Caco-2 (cell line): ENCODE measurements at regions not wholly inside any gene's neighbourhood (a gene's known extent, or its start where the extent isn't known, plus 50 kb on each side); places are given as distances from the start of the nearest gene placed in this dataset.

ENCODE experiments used
- BruUV-seq: library from RNA; stranded (reverse); fragments of 400-500 nt; replicated peaks from 2 replicates; lab custom pipeline; 2021; lab: Mats Ljungman, UMichigan
- CTCF ChIA-PET: fragments of 300-600 bp; sonication (Branson Sonifier 250); formaldehyde crosslinking; loops from one replicate; lab custom pipeline; 2022; ENCODE audit warnings: antibody characterized with exemption; lab: Charles Lee
- POLR2A ChIA-PET: fragments of 300-600 bp; sonication (Branson Sonifier 250); formaldehyde crosslinking; loops from one replicate; lab custom pipeline; 2022; ENCODE audit warnings: antibody characterized with exemption; lab: Charles Lee
- DNase-seq, 2 experiments: peaks; one replicate each; pipeline versions ENCODE4 v3.0.0 to v3.0.0-alpha.2; 2020 to 2022
- H3K27me3 ChIP-seq: replicated peaks from 2 replicates; pipeline ENCODE4 v1.6.0; 2011; ENCODE audit warnings: low read length; ENCODE audit not compliant: control insufficient read depth, insufficient read depth
- H3K36me3 ChIP-seq: 2 replicates; pipeline ENCODE4 v1.5.1; 2011; ENCODE audit warnings: low read length; ENCODE audit not compliant: control insufficient read depth, insufficient read depth
- H3K4me1 ChIP-seq: fragments of 250-450 bp; sonication (Bioruptor Pico); 2 replicates; pipeline ENCODE4 v1.5.1; 2020; ENCODE audit warnings: mild to moderate bottlenecking
- H3K4me3 ChIP-seq: 2 replicates; pipeline ENCODE4 v1.5.1; 2011; ENCODE audit warnings: low read depth, mild to moderate bottlenecking, control low read depth, low read length
- H3K9me3 ChIP-seq: fragments of 250-450 bp; sonication (Bioruptor Pico); 2 replicates; pipeline ENCODE4 v1.5.1; 2020; ENCODE audit warnings: mild to moderate bottlenecking, moderate library complexity
- H3K27ac Mint-ChIP-seq: one replicate; pipeline ENCODE4 v1.8.0; 2022; ENCODE audit warnings: mixed read lengths; ENCODE audit not compliant: unreplicated experiment
- H3K27me3 Mint-ChIP-seq: one replicate; pipeline ENCODE4 v1.8.0; 2022; ENCODE audit warnings: mixed read lengths; ENCODE audit not compliant: insufficient read depth, unreplicated experiment
- H3K36me3 Mint-ChIP-seq: one replicate; pipeline ENCODE4 v1.8.0; 2022; ENCODE audit warnings: mild to moderate bottlenecking, mixed read lengths; ENCODE audit not compliant: insufficient read depth, unreplicated experiment
- H3K4me1 Mint-ChIP-seq: one replicate; pipeline ENCODE4 v1.8.0; 2022; ENCODE audit warnings: low read depth, mixed read lengths; ENCODE audit not compliant: unreplicated experiment
- H3K4me3 Mint-ChIP-seq: one replicate; pipeline ENCODE4 v1.8.0; 2022; ENCODE audit warnings: mild to moderate bottlenecking, moderate library complexity, mixed read lengths; ENCODE audit not compliant: unreplicated experiment
- H3K9me3 Mint-ChIP-seq: one replicate; pipeline ENCODE4 v1.8.0; 2022; ENCODE audit warnings: mixed read lengths; ENCODE audit not compliant: unreplicated experiment
- intact Hi-C: fragments of 100-400 bp; cut with micrococcal nuclease; formaldehyde crosslinking; loops from one replicate; pipeline ENCODE4 v1.10.0; 2022; ENCODE audit not compliant: unreplicated experiment
- TF ChIP-seq, protein P1 (sequence below), 2 experiments: fragments of 200-600 bp in 1 of 2; IDR thresholded peaks; 1 replicate in 1 of 2; 2 replicates in 1 of 2; pipeline versions ENCODE4 v1.5.1 to v1.8.0; 2011 to 2022; ENCODE audit warnings: antibody characterized with exemption in 1 of 2, control low read depth in 1 of 2, inconsistent platforms in 1 of 2, low read depth in 1 of 2, low read length in 1 of 2, mild to moderate bottlenecking in 1 of 2, moderate library complexity in 1 of 2; ENCODE audit not compliant: insufficient read depth in 1 of 2, severe bottlenecking in 1 of 2, unreplicated experiment in 1 of 2

DNA sequence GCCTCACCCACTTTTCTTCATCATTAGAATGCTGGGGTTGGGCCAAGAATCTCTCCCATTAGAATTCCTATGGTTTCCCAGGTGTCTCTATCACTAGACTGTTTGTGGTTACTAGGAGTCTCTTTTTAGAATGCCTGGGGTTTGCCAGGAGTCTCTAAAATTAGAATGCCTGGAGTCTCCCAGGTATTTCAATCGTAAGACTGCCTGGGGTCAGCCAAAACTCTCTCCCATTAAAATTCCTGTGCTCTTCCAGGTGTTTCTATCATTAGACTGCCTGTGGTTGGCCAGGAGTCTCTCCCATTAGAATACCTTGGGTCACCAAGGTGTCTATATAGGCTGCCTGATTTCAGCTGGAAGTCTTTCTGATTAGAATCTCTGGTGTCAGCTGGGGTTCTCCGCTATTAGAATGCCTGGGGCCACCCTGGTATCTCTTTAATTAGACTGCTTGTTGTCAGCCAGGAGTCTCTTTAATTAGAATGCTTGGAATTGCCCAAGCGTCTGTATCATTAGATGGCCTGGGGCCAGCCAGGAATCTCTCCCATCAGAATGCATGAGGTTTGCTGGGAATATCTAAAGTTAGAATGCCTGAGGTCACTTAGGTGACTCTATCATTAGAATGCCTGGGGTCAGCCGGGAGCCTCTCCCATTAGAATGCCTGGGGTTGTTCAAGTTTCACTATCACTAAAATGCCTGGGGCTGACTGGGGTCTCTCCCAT is 1479.2 kb downstream of the UQCRFS1 start:
- intact Hi-C loops, result no loop called here
- peaks cover 43% of the 10 kb centered on the region for H3K9me3 Mint-ChIP-seq

DNA sequence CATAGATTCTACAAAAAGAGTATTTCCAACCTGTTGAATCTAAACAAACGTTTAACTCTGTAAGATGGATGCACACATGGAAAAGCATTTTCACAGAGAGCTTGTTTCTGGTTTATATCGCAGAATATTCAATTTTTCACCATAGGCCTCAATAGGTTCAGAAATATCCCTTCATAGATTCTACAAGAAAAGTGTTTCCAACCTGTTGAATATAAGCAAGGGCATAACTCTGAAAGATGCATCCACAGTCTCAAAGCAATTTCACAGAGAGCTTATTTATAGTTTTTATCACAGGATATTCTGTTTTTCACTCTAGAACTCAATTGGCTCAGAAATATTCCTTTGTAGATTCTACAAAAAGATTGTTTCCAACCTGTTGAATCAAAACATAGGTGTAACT is 1483.6 kb downstream of the UQCRFS1 start:
- Mint-ChIP-seq H3K36me3 (no peaks in the 10 kb centered on the region), H3K9me3 (peaks cover 8% of the 10 kb centered on the region), H3K4me1 (no peaks in the 10 kb centered on the region), H3K27ac (no peak overlapping the region), H3K4me3 (no peak overlapping the region), H3K27me3 (no peaks in the 10 kb centered on the region)
- H3K9me3 ChIP-seq, result 0 out of 2 replicates have a peak, but pooled peaks cover 8% of the 10 kb centered on the region
- H3K36me3 ChIP-seq, result no peaks in the 10 kb centered on the region
- no peaks in the 10 kb centered on the region for H3K27me3 ChIP-seq
- TF ChIP-seq, protein P1, sequence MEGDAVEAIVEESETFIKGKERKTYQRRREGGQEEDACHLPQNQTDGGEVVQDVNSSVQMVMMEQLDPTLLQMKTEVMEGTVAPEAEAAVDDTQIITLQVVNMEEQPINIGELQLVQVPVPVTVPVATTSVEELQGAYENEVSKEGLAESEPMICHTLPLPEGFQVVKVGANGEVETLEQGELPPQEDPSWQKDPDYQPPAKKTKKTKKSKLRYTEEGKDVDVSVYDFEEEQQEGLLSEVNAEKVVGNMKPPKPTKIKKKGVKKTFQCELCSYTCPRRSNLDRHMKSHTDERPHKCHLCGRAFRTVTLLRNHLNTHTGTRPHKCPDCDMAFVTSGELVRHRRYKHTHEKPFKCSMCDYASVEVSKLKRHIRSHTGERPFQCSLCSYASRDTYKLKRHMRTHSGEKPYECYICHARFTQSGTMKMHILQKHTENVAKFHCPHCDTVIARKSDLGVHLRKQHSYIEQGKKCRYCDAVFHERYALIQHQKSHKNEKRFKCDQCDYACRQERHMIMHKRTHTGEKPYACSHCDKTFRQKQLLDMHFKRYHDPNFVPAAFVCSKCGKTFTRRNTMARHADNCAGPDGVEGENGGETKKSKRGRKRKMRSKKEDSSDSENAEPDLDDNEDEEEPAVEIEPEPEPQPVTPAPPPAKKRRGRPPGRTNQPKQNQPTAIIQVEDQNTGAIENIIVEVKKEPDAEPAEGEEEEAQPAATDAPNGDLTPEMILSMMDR (IDR thresholded peaks at IDR 0.05; ENCODE audit: insufficient read depth in 1 of 2, low read depth in 1 of 2, low read length in 1 of 2, severe bottlenecking in 1 of 2, unreplicated experiment in 1 of 2), result no peak
- CTCF ChIA-PET, result no interaction called here
- H3K4me3 ChIP-seq, result no peak overlapping the region
- no peaks in the 10 kb centered on the region for H3K4me1 ChIP-seq
- POLR2A ChIA-PET, result no interaction called here
- DNase-seq, result no peak
- intact Hi-C loops, result no loop called here
- BruUV-seq, result no TSS peak

More for the DNA sequence above, 1479.2 kb downstream of the UQCRFS1 start:
- POLR2A ChIA-PET, result no interaction called here
- H3K9me3 ChIP-seq, result 0 out of 2 replicates have a peak, but pooled peaks cover 5% of the 10 kb centered on the region
- H3K4me1 ChIP-seq, result no peaks in the 10 kb centered on the region
- no peak overlapping the region for H3K4me3 ChIP-seq
- CTCF ChIA-PET, result no interaction called here
- no peaks in the 10 kb centered on the region for H3K27me3 Mint-ChIP-seq
- DNase-seq, result no peak
- BruUV-seq, result no TSS peak
- H3K4me1 Mint-ChIP-seq, result no peaks in the 10 kb centered on the region
- no peak overlapping the region for H3K27ac Mint-ChIP-seq
- no peak overlapping the region for H3K4me3 Mint-ChIP-seq
- H3K27me3 ChIP-seq, result no peaks in the 10 kb centered on the region
- H3K36me3 Mint-ChIP-seq, result no peaks in the 10 kb centered on the region
- TF ChIP-seq, protein P1 (IDR thresholded peaks at IDR 0.05; ENCODE audit: insufficient read depth in 1 of 2, low read depth in 1 of 2, low read length in 1 of 2, severe bottlenecking in 1 of 2, unreplicated experiment in 1 of 2), result no peak
- H3K36me3 ChIP-seq, result no peaks in the 10 kb centered on the region

DNA sequence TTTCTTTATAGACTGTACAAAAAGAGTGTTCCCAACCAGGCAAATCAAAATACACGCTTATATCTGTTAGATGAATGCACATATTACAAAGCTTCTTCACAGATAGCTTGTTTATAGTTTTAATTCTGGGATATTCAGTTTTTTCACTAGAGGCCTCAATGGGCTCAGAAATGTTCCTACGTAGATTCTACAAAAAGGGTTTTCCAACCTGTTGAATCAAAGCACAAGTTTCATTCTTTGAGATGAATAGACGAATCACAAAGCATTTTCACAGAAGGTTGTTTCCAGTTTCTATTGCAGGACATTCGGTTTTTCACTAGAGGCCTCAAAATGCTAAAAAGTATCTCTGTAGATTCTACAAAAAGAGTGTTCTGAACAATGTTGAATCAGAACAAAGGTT is 1490.3 kb downstream of the UQCRFS1 start:
- Mint-ChIP-seq H3K36me3 (no peaks in the 10 kb centered on the region), H3K4me3 (no peak overlapping the region), H3K4me1 (no peaks in the 10 kb centered on the region), H3K27ac (no peak overlapping the region), H3K9me3 (peaks cover 24% of the 10 kb centered on the region), H3K27me3 (no peaks in the 10 kb centered on the region)
- ChIA-PET POLR2A (no interaction called here), CTCF (no interaction called here)
- no peak for DNase-seq
- H3K36me3 ChIP-seq, result no peaks in the 10 kb centered on the region
- BruUV-seq, result no TSS peak
- intact Hi-C loops, result no loop called here
- H3K4me1 ChIP-seq, result no peaks in the 10 kb centered on the region
- peaks cover 11% of the 10 kb centered on the region; the same call in 1 of the 2 replicates for H3K9me3 ChIP-seq
- no peak overlapping the region for H3K4me3 ChIP-seq
- TF ChIP-seq, protein P1 (IDR thresholded peaks at IDR 0.05; ENCODE audit: insufficient read depth in 1 of 2, low read depth in 1 of 2, low read length in 1 of 2, severe bottlenecking in 1 of 2, unreplicated experiment in 1 of 2), result no peak
- H3K27me3 ChIP-seq, result no peaks in the 10 kb centered on the region
